Stomach (tissue), 8 donors: ENCODE measurements at regions not wholly inside any gene's neighbourhood (a gene's known extent, or its start where the extent isn't known, plus 50 kb on each side); places are given as distances from the start of the nearest gene placed in this dataset.

Source experiments
- DNase-seq, 2 donors: peaks; one replicate each; pipeline versions ENCODE4 v3.0.0 to v3.0.0-alpha.2; 2013 to 2019
- H3K27ac ChIP-seq, 5 donors: fragments of 200-600 bp in 4 of 5; sonication (generic) in 4 of 5; one replicate each; pipeline ENCODE4 v1.5.1; 2013 to 2019; ENCODE audit warnings: mild to moderate bottlenecking in 1 of 5, moderate library complexity in 1 of 5
- H3K27me3 ChIP-seq, 3 donors: fragments of 200-600 bp; sonication (generic); one replicate each; pipeline ENCODE4 v1.5.1; 2017 to 2019; ENCODE audit warnings: mixed run types in 1 of 3
- H3K36me3 ChIP-seq, 4 donors: fragments of 200-600 bp; sonication (generic); 1 replicate in 3 of 4; 2 replicates in 1 of 4; pipeline ENCODE4 v1.5.1; 2016 to 2019
- H3K4me1 ChIP-seq, 4 donors: fragments of 200-600 bp; sonication (generic); one replicate each; pipeline ENCODE4 v1.5.1; 2016 to 2019
- H3K4me3 ChIP-seq, 4 donors: fragments of 200-600 bp; sonication (generic) in 3 of 4; one replicate each; pipeline ENCODE4 v1.5.1; 2016 to 2019; ENCODE audit warnings: mild to moderate bottlenecking in 1 of 4
- H3K9me3 ChIP-seq, 4 donors: fragments of 200-600 bp; sonication (generic); one replicate each; pipeline ENCODE4 v1.5.1; 2016 to 2019
- EP300 ChIP-seq: sonication (generic); formaldehyde crosslinking; IDR thresholded peaks from one replicate; pipeline ENCODE4 v1.6.1; 2017; ENCODE audit warnings: antibody characterized with exemption
- POLR2A ChIP-seq, 4 donors: fragments of 450-650 bp; IDR thresholded peaks; one replicate each; pipeline ENCODE4 v1.6.1; 2016; ENCODE audit warnings: antibody characterized with exemption in 4 of 4, control low read depth in 2 of 4, mild to moderate bottlenecking in 1 of 4, moderate library complexity in 1 of 4
- POLR2AphosphoS5 ChIP-seq, 3 donors: sonication (generic); formaldehyde crosslinking; IDR thresholded peaks; one replicate each; pipeline ENCODE4 v1.6.1; 2016; ENCODE audit warnings: antibody characterized with exemption in 3 of 3
- WGBS, 5 donors: extraction: QIAGEN DNeasy Blood & Tissue Kit in 3 of 5; methylation state at CpG; one replicate each; pipeline versions ENCODE4 v1.1.5 to v1.1.7; 2013 to 2018; 5-methylcytosine and 5-hydroxymethylcytosine counted together
- intact Hi-C: fragments of 100-400 bp; cut with DNase I; formaldehyde crosslinking; loops from one replicate; pipeline ENCODE4 v1.15.1; 2023; ENCODE audit warnings: low total_unique reads
- TF ChIP-seq, protein P1 (sequence below), 7 experiments: fragments of 450-650 bp in 4 of 7; fragments of 200-600 bp in 3 of 7; sonication (generic) in 3 of 7; IDR thresholded peaks; one replicate each; pipeline ENCODE4 v1.5.1; 2016 to 2019; ENCODE audit warnings: antibody characterized with exemption in 7 of 7, control low read depth in 2 of 7, mild to moderate bottlenecking in 1 of 7
- donor health status: healthy with polysubstance abuse.
- donor health status: Bipolar disorder and iron deficiency.
- donor health status: healthy.

DNA sequence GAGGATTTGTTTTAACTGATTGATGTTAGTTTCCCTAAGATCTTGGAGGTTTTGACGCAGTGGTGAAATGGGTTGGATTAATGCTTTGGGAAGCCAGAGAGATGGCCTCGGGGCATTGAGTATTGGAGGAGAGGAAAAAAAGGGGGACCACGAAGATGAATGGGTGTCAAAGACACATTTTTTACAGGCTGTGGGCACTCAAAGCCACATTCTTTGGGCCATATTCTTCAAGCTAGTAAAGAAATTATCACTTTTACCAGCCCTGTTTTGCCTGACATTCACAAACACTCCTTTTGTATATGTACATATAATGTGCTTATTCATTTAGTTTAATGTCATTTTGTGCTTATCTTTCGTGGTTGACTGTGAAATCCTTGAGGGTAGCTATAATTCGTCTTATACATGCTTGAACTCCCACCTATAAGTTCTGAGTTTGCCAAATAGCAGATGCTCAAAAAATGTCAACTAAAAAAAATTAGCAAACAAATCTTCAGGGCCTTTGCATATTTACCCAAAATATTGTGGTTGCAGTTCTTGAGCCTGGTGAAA is 146.3 kb downstream of the ARL6IP6 start:
- intact Hi-C loops = loop anchor here (5.0 kb wide), 1 partner anchor 653 kb away; no protein-coding TSS in a partner anchor
- no peak for TF ChIP-seq POLR2AphosphoS5 (IDR thresholded peaks at IDR 0.05)
- no peaks in the 10 kb centered on the region for H3K27me3 ChIP-seq
- peaks cover 0 to 9% (median 7%) of the 10 kb centered on the region in 4 donors for H3K9me3 ChIP-seq
- no peaks in the 10 kb centered on the region for H3K4me1 ChIP-seq
- WGBS, 5 donors = 47 to 67% (median 58%) methylated on average over 5 of the region's 5 CpGs
- H3K27ac ChIP-seq = no peak overlapping the region
- no peak for DNase-seq
- no peaks in the 10 kb centered on the region for H3K36me3 ChIP-seq
- no peak overlapping the region for H3K4me3 ChIP-seq

DNA sequence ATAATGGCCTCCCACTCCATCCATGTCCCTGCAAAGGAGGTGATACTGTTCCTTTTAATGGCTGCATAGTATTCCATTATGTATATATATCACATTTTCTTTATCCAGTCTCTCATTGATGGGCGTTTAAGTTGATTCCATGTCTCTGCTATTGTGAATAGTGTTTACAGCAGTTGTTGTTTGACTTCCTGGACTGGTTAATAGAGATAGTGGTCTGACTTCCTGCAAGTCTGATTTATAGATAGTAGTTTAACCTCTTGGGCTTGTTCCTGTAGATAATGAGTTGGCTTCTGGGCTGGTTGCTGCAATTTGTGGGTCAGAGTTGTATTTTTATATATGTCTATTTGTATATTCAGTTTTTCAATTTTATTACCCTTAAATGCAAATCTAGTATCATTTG is 145.4 kb downstream of the ARL6IP6 start:
- WGBS, 5 donors = 72 to 84% (median 78%) methylated on average over 1 of the region's 1 CpG
- TF ChIP-seq POLR2AphosphoS5 (IDR thresholded peaks at IDR 0.05) = no peak
- TF ChIP-seq POLR2A (IDR thresholded peaks at IDR 0.05) = no peak
- no peak for TF ChIP-seq EP300
- TF ChIP-seq, protein P1, sequence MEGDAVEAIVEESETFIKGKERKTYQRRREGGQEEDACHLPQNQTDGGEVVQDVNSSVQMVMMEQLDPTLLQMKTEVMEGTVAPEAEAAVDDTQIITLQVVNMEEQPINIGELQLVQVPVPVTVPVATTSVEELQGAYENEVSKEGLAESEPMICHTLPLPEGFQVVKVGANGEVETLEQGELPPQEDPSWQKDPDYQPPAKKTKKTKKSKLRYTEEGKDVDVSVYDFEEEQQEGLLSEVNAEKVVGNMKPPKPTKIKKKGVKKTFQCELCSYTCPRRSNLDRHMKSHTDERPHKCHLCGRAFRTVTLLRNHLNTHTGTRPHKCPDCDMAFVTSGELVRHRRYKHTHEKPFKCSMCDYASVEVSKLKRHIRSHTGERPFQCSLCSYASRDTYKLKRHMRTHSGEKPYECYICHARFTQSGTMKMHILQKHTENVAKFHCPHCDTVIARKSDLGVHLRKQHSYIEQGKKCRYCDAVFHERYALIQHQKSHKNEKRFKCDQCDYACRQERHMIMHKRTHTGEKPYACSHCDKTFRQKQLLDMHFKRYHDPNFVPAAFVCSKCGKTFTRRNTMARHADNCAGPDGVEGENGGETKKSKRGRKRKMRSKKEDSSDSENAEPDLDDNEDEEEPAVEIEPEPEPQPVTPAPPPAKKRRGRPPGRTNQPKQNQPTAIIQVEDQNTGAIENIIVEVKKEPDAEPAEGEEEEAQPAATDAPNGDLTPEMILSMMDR (IDR thresholded peaks at IDR 0.05) = no peak
- no peaks in the 10 kb centered on the region for H3K27me3 ChIP-seq
- H3K27ac ChIP-seq = no peak overlapping the region
- H3K4me1 ChIP-seq = no peaks in the 10 kb centered on the region
- no peak for DNase-seq
- H3K4me3 ChIP-seq = no peak overlapping the region
- intact Hi-C loops = loop anchor here (5.0 kb wide), 1 partner anchor 653 kb away; no protein-coding TSS in a partner anchor
- H3K36me3 ChIP-seq = no peaks in the 10 kb centered on the region
- H3K9me3 ChIP-seq = peaks cover 0 to 9% (median 7%) of the 10 kb centered on the region in 4 donors

DNA sequence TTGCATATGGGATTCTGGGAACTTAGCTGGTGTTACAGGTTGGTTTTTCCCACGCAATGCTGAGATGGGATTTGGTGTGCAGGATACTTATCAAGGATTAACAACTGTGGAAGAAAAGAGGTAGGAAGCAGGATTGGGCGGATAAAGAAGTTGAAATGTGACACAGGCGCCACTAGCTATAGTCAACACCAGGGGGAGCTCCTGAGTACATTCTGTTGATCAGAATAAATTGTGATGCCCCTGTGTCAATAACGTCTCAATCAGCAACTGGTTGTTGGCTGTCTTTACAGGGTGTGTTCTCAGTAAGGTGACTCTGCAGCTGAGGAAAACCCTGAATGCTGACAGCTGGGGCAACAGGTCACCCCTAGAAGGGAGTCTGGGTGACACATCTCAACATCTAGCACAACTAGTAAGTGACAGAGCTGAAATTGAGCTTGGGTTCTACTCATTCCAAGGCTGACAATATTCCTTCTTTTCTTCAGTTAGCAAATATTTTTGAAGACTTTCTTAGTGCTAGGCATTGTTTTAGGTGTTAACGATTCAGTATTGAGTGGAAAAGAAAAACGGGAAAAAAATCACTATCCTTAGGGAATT is 143.0 kb downstream of the ARL6IP6 start:
- peak; percentile 27 to 32 for DNase-seq
- no peak overlapping the region for H3K4me3 ChIP-seq
- TF ChIP-seq POLR2A (IDR thresholded peaks at IDR 0.05) (no peak), POLR2AphosphoS5 (IDR thresholded peaks at IDR 0.05) (no peak), EP300 (no peak)
- TF ChIP-seq, protein P1 (IDR thresholded peaks at IDR 0.05) = peak in 5 of 7 experiments; percentile 36 to 70 (median 45)
- peaks cover 0 to 9% (median 7%) of the 10 kb centered on the region in 4 donors for H3K9me3 ChIP-seq
- 56 to 73% (median 59%) methylated on average over 6 of the region's 6 CpGs for WGBS, 5 donors
- no peaks in the 10 kb centered on the region for H3K4me1 ChIP-seq
- intact Hi-C loops = loop anchor here (5.0 kb wide), 1 partner anchor 656 kb away; no protein-coding TSS in a partner anchor
- no peak overlapping the region for H3K27ac ChIP-seq
- no peaks in the 10 kb centered on the region for H3K36me3 ChIP-seq
- no peaks in the 10 kb centered on the region for H3K27me3 ChIP-seq

DNA sequence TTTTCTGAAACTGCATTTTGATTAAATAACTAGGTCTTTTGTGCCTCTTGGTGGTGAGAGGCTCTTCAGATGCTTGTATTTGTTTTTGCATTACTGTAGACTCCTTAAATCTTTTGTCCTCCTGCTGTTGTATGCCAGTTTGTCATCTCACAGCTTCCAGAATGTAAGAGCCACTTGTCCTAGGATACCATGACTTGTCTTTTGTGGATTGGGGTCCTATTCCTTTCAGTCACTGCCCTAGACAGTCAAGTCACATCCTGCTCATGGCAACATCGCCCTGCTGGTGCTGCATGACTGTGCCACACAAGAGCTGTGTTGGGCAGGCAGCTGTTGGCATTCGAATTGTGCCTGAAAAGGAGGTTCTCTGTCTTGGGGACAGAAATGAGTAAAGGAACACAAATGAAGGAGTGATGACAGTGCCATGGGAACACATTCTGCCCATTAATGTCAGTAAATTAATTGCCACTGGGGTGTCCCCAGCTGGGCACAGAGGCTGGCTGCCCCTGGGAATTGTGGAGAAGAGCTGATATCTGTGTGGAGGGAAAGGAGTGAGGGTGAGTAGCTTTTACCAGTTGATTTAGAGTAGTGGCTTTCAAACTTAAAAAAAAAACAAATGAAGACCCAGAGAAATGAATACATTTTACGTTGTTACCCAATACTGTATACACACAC is 140.3 kb downstream of the ARL6IP6 start:
- no peaks in the 10 kb centered on the region for H3K27me3 ChIP-seq
- H3K4me3 ChIP-seq = no peak overlapping the region
- WGBS, 5 donors = 62 to 81% (median 74%) methylated on average over 3 of the region's 3 CpGs

More for the DNA sequence above, 140.3 kb downstream of the ARL6IP6 start:
- H3K9me3 ChIP-seq = peaks cover 0 to 4% (median 3%) of the 10 kb centered on the region in 4 donors
- intact Hi-C loops = no loop called here
- H3K27ac ChIP-seq = no peak overlapping the region
- H3K4me1 ChIP-seq = no peaks in the 10 kb centered on the region
- H3K36me3 ChIP-seq = no peaks in the 10 kb centered on the region
- DNase-seq = no peak
- TF ChIP-seq POLR2AphosphoS5 (IDR thresholded peaks at IDR 0.05) (no peak), EP300 (no peak), POLR2A (IDR thresholded peaks at IDR 0.05) (no peak)
- TF ChIP-seq, protein P1 (IDR thresholded peaks at IDR 0.05) = no peak
